Testis (tissue), 2 donors: ENCODE measurements at regions not wholly inside any gene's neighbourhood (a gene's known extent, or its start where the extent isn't known, plus 50 kb on each side); places are given as distances from the start of the nearest gene placed in this dataset.

Experiments
- CTCF ChIP-seq, 3 experiments: fragments of 450-650 bp in 2 of 3; fragments of 200-600 bp in 1 of 3; sonication (generic) in 1 of 3; IDR thresholded peaks; one replicate each; pipeline ENCODE4 v1.5.1; 2016 to 2019; ENCODE audit warnings: antibody characterized with exemption in 3 of 3, mild to moderate bottlenecking in 2 of 3, moderate library complexity in 1 of 3
- POLR2A ChIP-seq: fragments of 450-650 bp; IDR thresholded peaks from one replicate; pipeline ENCODE4 v1.6.1; 2017; ENCODE audit warnings: antibody characterized with exemption, mild to moderate bottlenecking, moderate library complexity

- TF ChIP-seq CTCF (IDR thresholded peaks at IDR 0.05) (no peak), POLR2A (no peak)
These were observed 187.6 kb upstream of the CEP162 start for GRCh38 chr6:84415068-84415467.
